ENCODE measurements at regions not wholly inside any gene's neighbourhood (a gene's known extent, or its start where the extent isn't known, plus 50 kb on each side); places are given as distances from the start of the nearest gene placed in this dataset.

DNA sequence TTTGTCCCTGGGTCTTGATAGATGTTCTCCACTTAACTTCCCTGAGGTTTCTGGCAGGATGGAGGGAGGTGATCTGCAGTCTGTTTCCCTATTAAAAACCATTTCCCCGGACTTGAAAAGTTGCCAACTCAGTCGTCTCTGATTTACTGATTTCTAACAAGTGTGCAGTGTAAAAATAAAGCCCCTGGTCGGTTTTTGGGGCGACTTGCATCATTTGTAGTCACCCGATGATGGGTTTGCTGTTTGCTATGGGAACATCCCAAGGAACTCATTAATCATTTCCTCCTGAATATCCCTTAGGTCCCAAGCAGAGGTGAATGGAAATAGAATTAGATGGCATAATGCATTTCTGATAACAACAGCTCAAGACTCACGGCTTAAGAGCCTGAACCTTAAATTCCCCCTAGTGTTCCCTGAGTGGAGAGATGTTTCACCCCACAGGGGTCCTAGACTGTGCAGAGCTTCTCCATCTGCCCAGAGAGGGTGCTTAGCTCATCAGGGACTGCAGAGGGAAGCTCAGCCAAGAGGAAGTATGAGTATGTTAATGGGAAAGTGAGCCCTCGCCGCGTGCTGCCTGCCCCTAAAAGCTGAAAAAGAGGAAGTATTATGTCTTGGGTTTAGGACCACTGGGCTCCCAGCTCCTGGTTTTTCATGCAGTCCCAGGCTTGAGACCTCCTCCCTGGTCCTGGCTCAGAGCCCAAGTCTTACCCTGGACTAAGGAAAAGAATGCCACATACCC, 115.1 kb upstream of the DAP start:
- TF ChIP-seq TCF12 (IDR thresholded peaks at IDR 0.05; ENCODE audit: low read depth, low read length), result no peak
- TF ChIP-seq, protein P1, sequence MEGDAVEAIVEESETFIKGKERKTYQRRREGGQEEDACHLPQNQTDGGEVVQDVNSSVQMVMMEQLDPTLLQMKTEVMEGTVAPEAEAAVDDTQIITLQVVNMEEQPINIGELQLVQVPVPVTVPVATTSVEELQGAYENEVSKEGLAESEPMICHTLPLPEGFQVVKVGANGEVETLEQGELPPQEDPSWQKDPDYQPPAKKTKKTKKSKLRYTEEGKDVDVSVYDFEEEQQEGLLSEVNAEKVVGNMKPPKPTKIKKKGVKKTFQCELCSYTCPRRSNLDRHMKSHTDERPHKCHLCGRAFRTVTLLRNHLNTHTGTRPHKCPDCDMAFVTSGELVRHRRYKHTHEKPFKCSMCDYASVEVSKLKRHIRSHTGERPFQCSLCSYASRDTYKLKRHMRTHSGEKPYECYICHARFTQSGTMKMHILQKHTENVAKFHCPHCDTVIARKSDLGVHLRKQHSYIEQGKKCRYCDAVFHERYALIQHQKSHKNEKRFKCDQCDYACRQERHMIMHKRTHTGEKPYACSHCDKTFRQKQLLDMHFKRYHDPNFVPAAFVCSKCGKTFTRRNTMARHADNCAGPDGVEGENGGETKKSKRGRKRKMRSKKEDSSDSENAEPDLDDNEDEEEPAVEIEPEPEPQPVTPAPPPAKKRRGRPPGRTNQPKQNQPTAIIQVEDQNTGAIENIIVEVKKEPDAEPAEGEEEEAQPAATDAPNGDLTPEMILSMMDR (IDR thresholded peaks at IDR 0.05; ENCODE audit: control extremely low read depth in 1 of 3, insufficient read depth in 1 of 3, low read depth in 1 of 3, low read length in 3 of 3), result no peak

All from H1 (cell line).